GM18861 (cell line): ENCODE measurements at regions not wholly inside any gene's neighbourhood (a gene's known extent, or its start where the extent isn't known, plus 50 kb on each side); places are given as distances from the start of the nearest gene placed in this dataset.

Experiments
- ATAC-seq: cut with Tn5 transposase; IDR thresholded peaks from one replicate; pipeline ENCODE4 v1.9.1; 2021; ENCODE audit not compliant: unreplicated experiment

DNA sequence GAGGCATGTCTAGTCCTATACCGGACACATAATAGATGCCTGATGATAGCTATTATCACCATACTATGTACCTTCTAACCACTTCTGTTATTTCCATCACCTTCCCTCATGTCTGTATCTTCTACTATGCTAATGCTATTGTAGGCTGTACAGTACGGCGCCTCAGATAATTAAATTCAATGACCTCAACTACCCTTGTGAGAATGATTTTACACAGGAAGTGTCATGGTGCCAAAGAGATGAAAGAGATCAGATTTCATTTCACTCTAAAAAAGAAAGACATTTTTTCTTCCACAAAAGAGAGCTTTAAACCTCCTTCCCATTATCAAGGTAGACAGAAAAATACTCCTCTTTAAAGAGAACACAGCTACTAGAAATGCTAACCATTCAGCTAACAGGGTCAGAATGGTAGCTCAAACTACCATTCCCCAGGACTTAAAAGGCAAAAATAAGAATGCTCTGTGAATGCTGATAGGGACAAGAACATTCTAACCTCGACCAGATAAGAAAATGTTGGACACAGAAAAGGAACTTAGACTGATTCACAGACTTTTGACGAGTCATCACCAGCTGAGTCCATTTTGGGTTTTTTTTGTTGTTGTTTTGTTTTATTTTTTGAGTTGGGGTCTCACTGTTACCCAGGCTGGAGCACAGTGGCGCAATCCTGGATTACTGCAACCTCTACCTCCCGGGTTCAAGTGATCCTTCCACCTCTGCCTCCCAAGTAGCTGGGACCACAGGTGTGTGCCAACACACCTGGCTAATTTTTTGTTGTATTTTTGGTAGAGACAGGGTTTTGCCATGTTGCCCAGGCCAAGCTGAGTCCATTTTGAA is 99.2 kb upstream of the RAPGEF2 start:
- no peak for ATAC-seq

DNA sequence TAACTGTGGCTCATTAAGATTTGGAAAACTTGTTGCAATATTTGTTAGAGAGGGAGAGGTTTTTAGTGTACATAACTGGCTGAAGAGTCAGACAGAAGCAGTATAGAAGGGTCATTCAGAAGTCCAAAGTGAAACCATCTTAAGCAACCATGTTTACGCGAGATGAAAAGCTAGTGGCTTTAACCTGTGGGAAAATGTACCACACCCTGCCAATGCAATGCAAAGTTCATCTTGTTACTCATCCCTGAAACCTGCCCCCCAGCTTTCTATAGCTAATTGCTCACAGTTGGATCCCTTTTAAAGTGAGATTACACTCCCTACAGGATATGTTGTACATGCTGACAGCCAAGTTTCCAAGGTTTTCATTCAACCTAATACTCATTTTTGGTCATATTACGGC is 96.7 kb upstream of the RAPGEF2 start:
- ATAC-seq, result no peak

DNA sequence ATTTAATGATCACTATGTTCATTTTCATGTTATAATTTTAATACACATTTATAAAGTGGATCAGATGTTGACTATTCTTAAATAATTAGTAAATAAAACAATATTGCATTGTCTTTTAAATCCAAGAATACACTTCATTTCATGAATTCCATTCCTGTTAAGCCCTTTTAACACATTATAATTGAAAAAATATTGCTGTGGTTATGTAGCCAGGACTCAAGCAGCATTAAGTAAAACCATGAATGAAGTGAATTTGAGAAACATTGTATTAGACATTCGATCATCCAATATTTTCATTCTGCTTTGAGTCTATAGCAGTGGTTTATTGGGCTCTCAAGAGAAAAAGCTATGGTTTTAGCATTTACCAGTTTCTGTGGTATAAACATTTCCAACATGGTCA is 94.2 kb upstream of the RAPGEF2 start:
- ATAC-seq, result no peak

DNA sequence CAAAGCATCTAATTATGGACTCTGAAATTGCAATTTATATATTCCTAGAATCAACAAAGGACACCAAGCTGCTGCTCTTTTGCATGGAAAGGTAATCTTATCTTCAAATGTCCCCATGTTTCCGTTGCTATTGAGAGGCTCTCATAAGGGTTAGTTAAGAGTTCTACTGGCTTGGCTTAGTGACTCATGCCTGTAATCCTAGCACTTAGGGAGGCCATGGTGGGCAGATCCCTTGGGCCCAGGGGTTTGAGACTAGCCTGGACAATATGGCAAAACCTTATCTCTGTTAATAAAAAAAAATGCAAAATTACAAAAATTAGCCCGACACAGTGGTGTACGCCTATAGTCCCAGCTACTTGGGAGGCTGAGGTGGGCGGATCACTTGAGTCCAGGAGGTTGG is 93.4 kb upstream of the RAPGEF2 start:
- ATAC-seq, result no peak

DNA sequence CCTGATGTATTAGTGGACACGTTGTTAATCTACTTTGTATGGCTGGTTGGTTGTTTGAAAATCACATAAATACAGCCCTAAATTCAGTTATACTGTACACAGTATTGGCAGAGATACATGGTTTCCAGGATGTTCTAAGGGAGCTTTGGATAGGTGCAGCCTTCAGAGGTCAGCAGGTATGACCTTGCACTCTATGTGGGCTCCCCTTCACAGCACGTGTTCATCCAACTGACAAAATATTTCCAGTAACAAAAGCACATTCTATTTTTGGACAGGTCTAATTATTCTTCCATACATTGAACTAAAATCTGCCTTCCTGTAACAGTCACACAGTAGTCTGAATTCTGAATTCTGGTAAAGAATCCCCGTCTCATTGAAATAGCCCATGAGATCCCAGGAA is 92.8 kb upstream of the RAPGEF2 start:
- no peak for ATAC-seq

DNA sequence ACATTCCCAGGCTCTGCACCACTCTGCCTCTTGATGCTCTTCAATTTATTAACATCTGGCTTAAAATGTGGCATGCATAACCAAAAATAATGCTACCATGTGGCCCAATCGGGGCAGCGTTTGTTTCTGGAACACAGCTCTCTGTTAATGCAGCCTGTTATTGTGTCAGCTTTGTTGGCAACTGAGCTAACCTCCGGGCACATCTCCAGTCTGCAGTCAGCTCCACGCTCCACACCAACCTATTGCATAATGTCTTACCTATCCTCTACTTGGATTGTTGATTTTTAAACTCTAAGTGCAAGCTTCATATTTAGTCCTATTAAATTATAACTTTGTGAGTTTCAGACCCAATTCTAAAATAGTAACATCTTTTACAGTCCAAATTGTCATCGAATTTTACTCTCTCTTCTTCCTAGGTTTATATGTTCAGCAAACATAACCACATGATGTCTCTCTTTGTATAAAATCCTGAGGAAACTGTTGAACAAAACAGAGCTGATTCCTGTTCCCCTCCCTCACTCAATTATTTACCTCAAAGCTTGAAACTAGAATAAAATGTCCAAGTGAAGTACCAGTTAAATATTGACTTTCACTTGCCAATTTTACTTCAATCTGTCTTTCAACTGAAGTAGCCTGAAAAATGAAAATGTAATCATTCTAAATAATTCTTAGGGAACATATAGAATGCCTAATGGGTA is 92.2 kb upstream of the RAPGEF2 start:
- peak; percentile 41 for ATAC-seq

DNA sequence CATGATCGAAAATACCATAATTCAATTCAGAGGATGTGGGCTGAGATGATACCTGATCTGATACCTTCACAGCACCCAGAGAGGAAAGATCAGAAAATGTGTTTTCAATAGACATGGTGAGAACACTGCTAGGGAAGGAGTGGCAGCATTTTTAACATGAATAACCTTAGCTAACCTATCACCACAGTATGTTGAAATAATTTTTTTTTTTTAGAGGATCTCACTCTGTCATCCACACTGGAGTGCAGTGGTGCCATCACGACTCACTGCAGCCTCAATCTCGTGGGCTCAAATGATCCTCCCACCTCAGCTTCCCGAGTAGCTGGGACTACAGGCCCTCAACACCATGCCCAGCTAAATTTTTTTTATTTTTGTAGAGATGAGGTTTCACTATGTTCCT is 90.5 kb upstream of the RAPGEF2 start:
- no peak for ATAC-seq

DNA sequence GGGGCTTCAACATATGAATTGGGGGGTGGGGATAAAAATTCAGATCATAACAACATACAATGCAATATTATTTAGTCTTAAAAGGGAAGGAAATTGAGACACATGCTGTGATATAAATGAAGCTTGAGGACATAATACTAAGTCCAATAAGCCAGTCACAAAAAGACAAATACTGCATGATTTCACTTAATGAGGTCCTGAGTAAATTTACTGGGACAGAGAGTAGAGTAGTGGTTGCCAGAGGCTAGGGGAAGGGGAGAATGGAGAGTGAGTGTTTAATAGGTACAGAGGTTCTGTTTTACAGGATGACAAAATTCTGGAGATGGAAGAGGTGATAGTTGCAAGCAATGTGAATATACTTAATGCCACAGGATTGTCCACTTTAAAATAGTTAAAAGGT is 89.2 kb upstream of the RAPGEF2 start:
- no peak for ATAC-seq

DNA sequence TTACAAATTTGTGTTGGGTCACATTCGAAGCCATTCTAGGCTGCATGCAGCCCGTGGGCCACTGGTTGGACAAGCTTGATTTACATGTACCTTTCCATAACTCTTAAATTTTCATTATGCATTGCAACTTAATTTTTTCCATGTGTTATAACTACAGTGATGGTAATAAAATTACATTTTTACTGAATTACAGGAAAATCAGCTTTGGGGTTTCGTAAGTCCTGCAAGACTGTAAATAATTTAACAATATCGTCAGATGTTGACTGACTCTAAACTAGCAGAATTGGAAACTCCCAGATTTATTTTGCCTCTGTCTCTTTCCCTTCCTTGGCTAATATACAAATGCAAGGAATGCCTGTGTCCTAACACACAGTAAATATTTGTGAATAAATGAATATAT is 88.0 kb upstream of the RAPGEF2 start:
- no peak for ATAC-seq

DNA sequence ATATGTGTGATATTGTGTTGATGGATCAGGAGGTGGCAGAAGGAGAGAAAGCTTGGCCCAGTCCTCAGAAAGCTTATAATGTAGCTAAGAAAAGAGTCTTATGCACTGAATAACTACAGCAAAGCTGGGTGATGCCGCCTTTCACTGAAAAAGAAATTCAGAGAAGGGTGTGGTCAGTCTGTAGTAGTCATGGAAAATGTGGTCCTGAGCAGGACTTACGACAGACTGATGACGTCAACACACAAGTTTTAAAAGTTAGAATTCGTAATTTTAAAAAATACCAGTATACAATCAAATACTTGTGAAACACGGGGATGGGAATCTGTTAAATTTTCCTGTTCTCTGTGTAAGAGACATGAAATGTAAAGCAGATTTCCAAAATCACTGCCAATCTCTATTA is 87.0 kb upstream of the RAPGEF2 start:
- no peak for ATAC-seq

DNA sequence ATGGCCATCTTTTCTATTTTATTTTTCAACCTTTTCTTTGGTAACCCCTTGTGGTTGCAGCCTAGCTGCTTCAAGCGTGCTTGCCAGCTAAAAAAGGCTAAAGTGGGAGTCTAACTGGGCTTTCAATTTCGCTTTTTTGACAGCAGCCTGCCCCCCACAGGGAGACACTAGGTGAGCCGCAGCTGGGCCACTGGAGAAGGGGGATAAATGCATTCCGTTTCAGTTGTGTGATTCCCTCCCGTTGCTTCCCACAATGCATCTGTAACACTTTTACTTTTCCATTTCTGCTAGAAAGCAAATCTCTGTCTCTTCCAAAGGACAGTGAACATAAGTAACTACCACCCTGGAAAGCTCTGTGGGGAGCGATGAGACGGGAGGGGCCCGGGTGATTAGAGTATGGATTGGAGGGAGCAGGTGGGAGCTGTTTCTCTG is 86.3 kb upstream of the RAPGEF2 start:
- ATAC-seq, result peak; percentile 30

DNA sequence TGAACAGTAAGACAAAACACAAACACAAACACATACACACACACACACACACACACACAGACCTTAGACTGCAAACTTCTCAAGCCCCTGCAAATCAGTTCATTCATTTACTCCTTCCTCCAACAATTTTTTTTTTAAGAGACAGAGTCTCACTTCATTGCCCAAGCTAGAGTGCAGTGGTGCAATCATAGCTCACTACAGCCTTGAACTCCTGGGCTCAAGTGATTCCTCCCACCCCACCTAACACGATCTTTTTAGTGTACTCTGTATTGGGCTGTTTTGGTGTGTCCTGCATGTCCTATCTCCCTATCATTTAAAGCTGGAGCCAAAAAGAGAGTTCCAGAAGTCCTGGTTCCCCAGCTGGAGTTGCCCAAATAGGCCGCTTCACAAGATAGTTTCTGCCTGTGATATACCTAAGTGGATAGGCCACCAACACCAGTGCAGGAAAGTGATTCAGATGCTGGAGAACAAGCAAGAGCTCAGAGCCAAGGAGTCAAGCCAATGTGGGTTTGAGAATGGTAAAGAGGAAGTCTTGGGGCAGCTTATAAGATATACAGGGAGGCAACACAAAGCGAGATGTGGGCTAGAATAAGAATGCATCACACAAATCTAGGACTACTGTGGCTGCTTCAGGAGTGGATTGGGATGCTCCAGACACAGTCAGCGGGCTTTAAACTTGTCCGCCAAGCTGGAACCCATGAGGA is 85.4 kb upstream of the RAPGEF2 start:
- no peak for ATAC-seq

DNA sequence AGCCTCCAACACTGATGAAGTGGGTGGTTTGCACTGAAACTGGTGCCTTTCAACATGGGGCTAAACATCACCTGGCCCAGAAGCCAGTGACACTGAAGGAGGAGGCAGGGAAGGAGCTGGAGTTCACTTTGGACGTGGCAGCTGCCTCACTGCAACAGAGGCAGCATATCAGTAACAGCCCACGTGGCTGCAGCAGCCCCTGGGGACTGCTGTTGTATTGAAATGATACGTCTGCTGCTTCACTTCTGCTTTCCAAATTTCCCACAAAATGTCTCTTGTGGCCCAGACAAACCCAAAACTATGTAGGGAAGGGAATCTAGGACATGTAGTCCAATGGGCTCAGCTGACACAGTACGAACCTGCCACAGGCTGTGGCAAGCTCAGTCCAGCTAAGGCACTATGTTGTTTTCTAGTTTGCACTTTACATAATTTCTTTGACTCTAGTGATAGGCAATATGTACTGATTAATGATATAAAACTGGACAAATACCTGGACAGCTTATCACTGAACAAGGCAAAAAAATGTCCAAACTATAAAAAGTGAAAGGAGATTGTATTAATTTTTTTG is 84.7 kb upstream of the RAPGEF2 start:
- peak; percentile 95 for ATAC-seq

DNA sequence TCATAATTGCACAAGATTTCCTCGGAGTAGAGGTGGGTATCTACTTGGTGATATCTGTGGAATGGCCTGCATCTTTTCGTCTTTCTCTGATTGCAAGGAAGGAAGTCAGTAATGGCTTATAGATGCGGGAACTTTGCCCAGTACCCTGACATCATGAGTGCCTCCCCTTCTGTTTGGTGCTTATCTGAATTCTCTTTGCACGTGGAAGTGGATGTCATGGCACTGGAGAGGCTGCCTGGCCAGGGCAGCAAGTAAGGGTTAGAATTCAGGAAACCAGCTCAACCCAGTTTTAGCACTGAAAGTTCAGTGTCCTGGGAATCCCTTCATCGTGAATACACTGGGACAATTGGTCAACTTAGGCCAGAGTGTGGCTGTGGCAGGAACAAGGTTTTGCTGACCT is 83.5 kb upstream of the RAPGEF2 start:
- ATAC-seq, result no peak

DNA sequence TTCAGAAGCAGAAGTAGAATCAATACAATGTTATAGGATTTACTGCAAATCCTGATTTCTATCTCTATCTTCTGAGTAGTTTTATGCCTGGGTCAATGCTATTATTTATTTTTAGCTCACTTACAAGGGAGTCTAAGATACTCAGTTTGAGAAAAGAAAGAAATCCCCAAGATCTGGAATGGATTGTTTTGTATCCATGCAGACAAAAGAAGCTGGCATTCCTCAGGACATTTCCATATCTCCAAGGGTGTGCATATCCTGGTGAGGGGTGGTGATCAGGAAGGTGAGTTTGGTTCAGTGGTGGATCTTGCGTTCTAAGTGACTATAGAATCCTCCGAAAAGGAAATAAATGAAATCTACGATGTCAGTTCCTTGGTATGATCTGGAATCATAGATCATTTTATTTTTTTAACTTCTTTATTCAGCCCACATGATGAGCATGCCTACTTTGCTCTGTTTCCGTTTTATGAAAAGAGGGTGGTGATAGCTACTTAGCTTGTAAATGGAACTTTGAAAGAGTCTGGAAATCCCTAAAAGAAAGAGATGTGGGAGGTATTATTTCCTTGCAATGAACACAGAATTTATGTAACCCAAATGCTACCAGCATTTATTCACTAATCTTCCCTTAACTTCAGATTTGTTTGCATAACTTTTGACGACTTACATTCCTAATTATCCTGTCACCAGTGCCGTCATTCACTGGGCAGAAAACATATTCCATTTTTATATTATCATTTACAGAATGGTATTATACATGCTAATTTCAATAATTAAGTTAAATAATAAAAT is 81.1 kb upstream of the RAPGEF2 start:
- no peak for ATAC-seq

DNA sequence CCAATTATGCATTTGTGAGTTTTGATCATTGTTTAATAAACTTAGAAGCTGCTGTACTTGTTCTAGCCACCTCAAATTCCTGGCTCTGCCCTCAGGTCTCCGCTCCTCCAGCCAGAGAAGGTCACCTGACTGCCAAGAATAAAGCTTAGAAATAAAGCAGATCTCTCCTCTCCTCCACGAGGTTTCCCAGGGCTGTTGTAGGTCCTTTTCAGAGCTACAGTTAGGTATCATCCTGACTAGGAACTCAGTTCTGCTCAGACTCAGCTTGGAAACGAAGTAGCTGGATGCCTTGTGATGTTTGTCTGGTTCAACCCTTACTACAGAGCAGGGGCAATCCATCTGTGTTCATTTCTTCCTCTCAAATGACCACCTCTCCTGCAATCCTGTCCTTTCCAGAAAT is 79.1 kb upstream of the RAPGEF2 start:
- no peak for ATAC-seq

DNA sequence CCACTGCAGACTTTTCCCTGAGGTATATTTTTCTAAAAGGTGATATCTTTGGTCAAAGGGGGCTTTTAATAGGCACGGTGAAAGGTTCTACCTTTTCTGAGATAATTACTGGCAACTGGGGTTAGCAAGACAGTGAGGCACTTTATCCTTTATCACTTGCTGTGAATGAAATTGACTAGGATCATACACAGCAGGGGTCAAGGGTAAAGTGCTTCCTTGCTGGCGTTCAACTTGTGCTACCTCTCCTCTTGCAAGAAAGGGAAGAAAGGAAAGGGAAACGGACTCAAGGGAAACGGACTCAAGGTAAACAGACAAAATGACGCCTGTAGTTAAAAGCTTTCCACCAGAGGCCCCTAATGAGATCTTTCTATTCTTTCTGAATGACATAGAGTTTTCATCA is 78.6 kb upstream of the RAPGEF2 start:
- ATAC-seq, result no peak

DNA sequence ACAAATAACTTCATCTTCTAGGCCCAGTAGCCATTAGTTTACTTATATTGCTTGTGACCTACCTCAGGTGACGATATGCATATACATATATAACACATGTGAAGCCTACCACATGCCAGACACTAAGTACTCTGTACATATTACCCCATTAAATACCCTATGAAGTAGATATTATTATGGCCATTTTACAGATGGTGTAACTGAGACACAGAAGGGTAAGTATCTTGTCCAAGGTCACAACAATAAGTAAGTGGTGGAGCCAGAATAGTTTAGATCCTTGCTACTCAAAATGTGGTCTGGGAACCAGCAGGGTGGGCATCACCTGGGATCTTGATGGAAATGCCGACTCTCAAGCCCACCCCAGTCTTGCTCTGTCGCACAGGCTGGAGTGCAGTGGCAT is 78.1 kb upstream of the RAPGEF2 start:
- ATAC-seq, result no peak

DNA sequence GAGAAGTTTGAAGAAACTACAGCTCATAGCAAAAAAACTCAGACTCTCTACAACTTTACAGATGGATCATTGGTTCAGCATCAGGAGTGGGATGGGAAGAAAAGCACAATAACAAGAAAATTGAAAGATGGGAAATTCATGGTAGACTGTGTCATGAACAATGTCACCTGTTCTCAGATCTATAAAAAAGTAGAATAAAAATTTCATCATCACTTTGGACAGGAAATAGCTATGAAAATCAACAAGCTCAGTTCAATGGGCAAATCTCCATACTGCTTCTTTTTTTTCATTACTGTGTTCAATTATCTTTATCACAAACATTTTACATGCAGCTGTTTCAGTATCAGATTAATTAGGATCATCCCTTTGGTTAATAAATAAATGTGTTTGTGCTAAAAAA is 76.5 kb upstream of the RAPGEF2 start:
- ATAC-seq, result no peak

DNA sequence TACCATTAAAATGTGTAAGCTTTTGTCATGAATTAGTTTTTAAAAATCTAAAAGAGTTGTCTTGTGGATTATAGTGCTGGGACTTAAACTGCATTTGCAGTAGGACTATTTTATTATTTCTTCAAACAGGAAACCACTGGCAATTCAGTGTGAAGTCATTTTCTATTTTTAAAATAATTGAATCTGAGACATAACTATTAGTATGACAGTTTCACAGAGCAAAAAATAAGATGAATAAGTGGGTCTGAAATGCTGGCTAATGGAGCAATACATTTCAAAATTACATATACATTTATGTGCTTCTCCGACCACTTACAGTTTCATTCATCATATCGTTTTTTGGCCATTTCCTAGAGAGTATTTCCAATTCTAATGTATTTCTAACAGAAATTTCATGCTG is 75.3 kb upstream of the RAPGEF2 start:
- peak; percentile 79 for ATAC-seq

DNA sequence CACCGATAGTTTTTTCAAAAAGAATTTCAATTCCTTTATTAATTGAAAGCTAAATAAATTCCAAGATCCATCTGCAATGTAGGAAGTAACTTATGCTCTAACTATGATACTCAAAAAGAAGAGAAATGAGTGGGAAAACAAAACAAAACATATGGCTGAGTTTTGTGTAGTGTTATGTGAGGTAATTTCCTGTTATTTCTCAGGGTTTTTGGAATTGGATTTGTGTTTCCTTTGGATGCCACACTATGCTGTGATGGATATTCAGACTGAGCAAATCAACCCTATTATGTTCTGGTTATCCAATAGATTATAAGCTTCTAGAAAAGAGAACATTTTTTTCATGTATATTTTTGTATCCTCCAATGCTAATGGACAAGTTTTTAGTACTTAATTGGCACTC is 73.4 kb upstream of the RAPGEF2 start:
- no peak for ATAC-seq
